ENCODE measurements at regions not wholly inside any gene's neighbourhood (a gene's known extent, or its start where the extent isn't known, plus 50 kb on each side); places are given as distances from the start of the nearest gene placed in this dataset.

- no peaks in the 10 kb centered on the region for H3K4me1 ChIP-seq
- ATAC-seq = no peak
- H3K27me3 ChIP-seq = no peaks in the 10 kb centered on the region
These were observed 278.0 kb downstream of the MRPL39 start for GRCh38 chr21:25329227-25329825.

GRCh38 chr21:25328736-25329135 is 278.5 kb downstream of the MRPL39 start:
- H3K36me3 ChIP-seq = no peaks in the 10 kb centered on the region
- H3K9me3 ChIP-seq = no peaks in the 10 kb centered on the region
- intact Hi-C loops (cut with DNase I) = no loop called here
- ATAC-seq (no peak), DNase-seq (no peak)
- no peaks in the 10 kb centered on the region for H3K4me1 ChIP-seq
- TF ChIP-seq CTCF (IDR thresholded peaks at IDR 0.05) = no peak
- H3K4me3 ChIP-seq = no peak overlapping the region
- no peaks in the 10 kb centered on the region for H3K27me3 ChIP-seq
- no peak overlapping the region for H3K27ac ChIP-seq

More at GRCh38 chr21:25329227-25329825, 278.0 kb downstream of the MRPL39 start:
- H3K4me3 ChIP-seq = no peak overlapping the region
- intact Hi-C loops (cut with DNase I) = no loop called here
- TF ChIP-seq CTCF (IDR thresholded peaks at IDR 0.05) = no peak
- no peak overlapping the region for H3K27ac ChIP-seq
- no peak for DNase-seq
- no peaks in the 10 kb centered on the region for H3K9me3 ChIP-seq
- no peaks in the 10 kb centered on the region for H3K36me3 ChIP-seq

- Histone ChIP-seq H3K9me3 (no peaks in the 10 kb centered on the region), H3K4me3 (no peak overlapping the region), H3K27me3 (no peaks in the 10 kb centered on the region), H3K27ac (no peak overlapping the region), H3K36me3 (no peaks in the 10 kb centered on the region), H3K4me1 (no peaks in the 10 kb centered on the region)
- ATAC-seq (no peak), DNase-seq (no peak)
- TF ChIP-seq CTCF (IDR thresholded peaks at IDR 0.05) = no peak
- intact Hi-C loops (cut with DNase I) = no loop called here
These were observed 281.1 kb downstream of the MRPL39 start for GRCh38 chr21:25326181-25326580.

- Histone ChIP-seq H3K9me3 (no peaks in the 10 kb centered on the region), H3K27me3 (no peaks in the 10 kb centered on the region), H3K27ac (no peak overlapping the region), H3K4me1 (no peaks in the 10 kb centered on the region), H3K36me3 (no peaks in the 10 kb centered on the region), H3K4me3 (no peak overlapping the region)
- no peak for ATAC-seq
- intact Hi-C loops (cut with DNase I) = no loop called here
- no peak for DNase-seq
- no peak for TF ChIP-seq CTCF (IDR thresholded peaks at IDR 0.05)
These were observed 282.6 kb downstream of the MRPL39 start for GRCh38 chr21:25324666-25325065.

DNA sequence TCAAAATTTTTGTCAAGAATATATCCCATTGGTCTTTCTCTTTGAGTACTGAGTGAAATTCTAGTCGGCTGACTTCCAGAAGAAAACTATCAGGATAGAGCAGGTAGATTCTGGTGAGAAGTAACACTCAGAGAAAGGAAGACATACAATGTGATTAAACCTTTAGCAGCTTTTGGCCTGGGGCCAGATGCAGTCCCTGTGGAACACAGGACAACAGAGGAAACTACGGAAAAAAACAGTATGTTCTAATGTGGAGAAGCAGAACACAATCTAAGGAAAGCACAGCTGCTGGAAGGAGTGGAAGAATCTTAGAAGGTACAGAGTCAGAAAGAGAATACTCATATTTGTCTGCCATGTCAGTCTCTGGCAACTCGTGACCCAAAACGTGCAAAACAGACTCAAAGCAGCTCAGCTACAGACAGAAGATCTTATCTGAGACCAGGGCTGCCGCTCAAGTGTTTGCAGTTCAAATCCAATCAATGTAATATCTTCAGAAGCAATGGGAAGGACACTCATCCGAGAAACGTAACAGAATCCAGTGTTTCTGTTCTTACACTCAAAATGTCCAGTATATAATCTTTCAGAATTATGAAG is 283.8 kb downstream of the MRPL39 start:
- ATAC-seq (no peak), DNase-seq (no peak)
- H3K27me3 ChIP-seq = no peaks in the 10 kb centered on the region
- intact Hi-C loops (cut with DNase I) = no loop called here
- no peaks in the 10 kb centered on the region for H3K9me3 ChIP-seq
- H3K36me3 ChIP-seq = no peaks in the 10 kb centered on the region
- H3K4me1 ChIP-seq = no peaks in the 10 kb centered on the region
- no peak overlapping the region for H3K27ac ChIP-seq
- no peak overlapping the region for H3K4me3 ChIP-seq
- no peak for TF ChIP-seq CTCF (IDR thresholded peaks at IDR 0.05)
